ENCODE measurements at regions not wholly inside any gene's neighbourhood (a gene's known extent, or its start where the extent isn't known, plus 50 kb on each side); places are given as distances from the start of the nearest gene placed in this dataset.

DNA sequence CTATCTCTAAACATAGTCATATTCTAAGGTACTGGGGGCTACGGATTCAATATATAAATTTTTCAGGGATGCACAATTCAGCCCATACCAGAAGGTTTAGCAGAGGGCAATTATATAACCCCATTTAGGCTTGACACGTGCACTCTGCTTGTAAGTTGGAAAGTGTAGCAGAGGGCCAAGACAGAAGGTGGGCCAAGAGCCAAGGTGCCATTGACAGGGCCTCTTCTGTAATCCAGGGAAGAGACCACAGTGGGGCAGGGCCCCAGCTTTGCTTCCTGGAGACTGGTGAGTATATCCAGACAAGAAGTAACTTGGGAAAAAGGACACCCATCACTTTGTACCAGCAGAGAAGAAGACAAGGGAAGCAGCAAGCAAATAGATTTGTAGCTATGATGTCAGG is 672.4 kb upstream of the MARCKS start:
- no peak for TF ChIP-seq CTCF (IDR thresholded peaks at IDR 0.05; ENCODE audit: low read length)
- TF ChIP-seq EZH2 (IDR thresholded peaks at IDR 0.05; ENCODE audit: borderline replicate concordance, low read length) = no peak
- H3F3A ChIP-seq (ENCODE audit: insufficient read depth, low read length) = no peaks in the 10 kb centered on the region
- H2AFZ ChIP-seq (ENCODE audit: low read length) = no peak overlapping the region
- no peaks in the 10 kb centered on the region for H3K9me3 ChIP-seq (ENCODE audit: low read length)
- no peak overlapping the region for H3K27ac ChIP-seq (ENCODE audit: low read depth, low read length, poor library complexity, severe bottlenecking)
- H3K9me2 ChIP-seq (ENCODE audit: low read depth, low read length) = no peaks in the 10 kb centered on the region
- H4K20me1 ChIP-seq (ENCODE audit: insufficient read depth, low read length) = no peaks in the 10 kb centered on the region
- no peaks in the 10 kb centered on the region for H3K27me3 ChIP-seq (ENCODE audit: insufficient read depth, low read length)
- no peaks in the 10 kb centered on the region for H3K4me1 ChIP-seq (ENCODE audit: insufficient read depth, low read length, severe bottlenecking)
- no peak overlapping the region for H3K9ac ChIP-seq (ENCODE audit: low read length)
- no peak overlapping the region for H3K4me2 ChIP-seq (ENCODE audit: low read length)
- H3K79me2 ChIP-seq (ENCODE audit: insufficient read depth, low read length) = no peaks in the 10 kb centered on the region
- no peaks in the 10 kb centered on the region for H3K36me3 ChIP-seq (ENCODE audit: insufficient read depth, low read length)
- no peak overlapping the region for H3K4me3 ChIP-seq (ENCODE audit: low read depth, low read length, poor library complexity, severe bottlenecking)

DNA sequence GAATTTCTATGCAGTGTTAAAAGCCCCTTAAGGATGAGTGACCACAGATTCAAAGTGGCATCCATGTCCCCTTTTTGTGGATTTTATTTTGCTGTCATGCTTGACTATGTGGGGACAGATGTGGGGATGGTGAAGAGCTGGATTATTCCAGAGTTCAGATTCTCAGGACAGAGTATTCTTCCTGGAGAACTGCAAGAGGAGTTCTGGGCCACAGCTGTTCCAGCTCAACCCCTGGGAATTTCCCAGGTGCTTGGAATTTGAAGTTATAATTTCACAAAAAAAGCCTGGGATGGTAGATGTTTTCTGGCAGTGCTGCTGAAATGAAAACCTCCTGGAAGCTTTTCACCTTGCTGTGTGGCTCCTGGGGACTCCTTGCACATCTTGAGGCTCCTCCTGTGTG is 671.8 kb upstream of the MARCKS start:
- H2AFZ ChIP-seq (ENCODE audit: low read length) = no peak overlapping the region
- TF ChIP-seq CTCF (IDR thresholded peaks at IDR 0.05; ENCODE audit: low read length) (no peak), EZH2 (IDR thresholded peaks at IDR 0.05; ENCODE audit: borderline replicate concordance, low read length) (no peak)
- H3K27me3 ChIP-seq (ENCODE audit: insufficient read depth, low read length) = no peaks in the 10 kb centered on the region
- no peaks in the 10 kb centered on the region for H3K4me1 ChIP-seq (ENCODE audit: insufficient read depth, low read length, severe bottlenecking)
- no peak overlapping the region for H3K4me3 ChIP-seq (ENCODE audit: low read depth, low read length, poor library complexity, severe bottlenecking)
- H3F3A ChIP-seq (ENCODE audit: insufficient read depth, low read length) = no peaks in the 10 kb centered on the region
- no peak overlapping the region for H3K27ac ChIP-seq (ENCODE audit: low read depth, low read length, poor library complexity, severe bottlenecking)
- no peaks in the 10 kb centered on the region for H3K9me2 ChIP-seq (ENCODE audit: low read depth, low read length)
- no peaks in the 10 kb centered on the region for H3K9me3 ChIP-seq (ENCODE audit: low read length)
- H4K20me1 ChIP-seq (ENCODE audit: insufficient read depth, low read length) = no peaks in the 10 kb centered on the region
- no peaks in the 10 kb centered on the region for H3K79me2 ChIP-seq (ENCODE audit: insufficient read depth, low read length)
- no peak overlapping the region for H3K4me2 ChIP-seq (ENCODE audit: low read length)
- no peak overlapping the region for H3K9ac ChIP-seq (ENCODE audit: low read length)
- no peaks in the 10 kb centered on the region for H3K36me3 ChIP-seq (ENCODE audit: insufficient read depth, low read length)

DNA sequence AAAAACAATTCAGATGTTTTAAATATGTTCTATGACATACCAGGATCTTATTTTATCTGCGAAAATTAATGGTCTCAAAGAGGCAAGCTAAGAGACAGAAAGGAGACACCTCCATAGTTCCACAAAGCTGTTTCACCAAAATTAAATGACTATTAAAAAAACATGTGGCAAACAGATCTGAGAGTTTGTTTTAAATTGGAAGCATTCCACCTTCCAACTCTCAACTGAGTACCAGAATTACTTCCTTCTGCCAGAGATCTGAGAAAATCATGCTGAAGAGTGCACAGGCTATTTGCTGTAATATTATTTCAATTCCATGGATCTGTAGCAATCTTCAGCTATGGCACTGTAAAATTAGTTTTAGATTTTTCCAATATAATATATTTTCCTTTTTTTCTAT is 669.5 kb upstream of the MARCKS start:
- Histone ChIP-seq H2AFZ (ENCODE audit: low read length) (no peak overlapping the region), H3K4me1 (ENCODE audit: insufficient read depth, low read length, severe bottlenecking) (no peaks in the 10 kb centered on the region), H3K27me3 (ENCODE audit: insufficient read depth, low read length) (no peaks in the 10 kb centered on the region), H4K20me1 (ENCODE audit: insufficient read depth, low read length) (no peaks in the 10 kb centered on the region), H3K36me3 (ENCODE audit: insufficient read depth, low read length) (no peaks in the 10 kb centered on the region), H3K9me2 (ENCODE audit: low read depth, low read length) (no peaks in the 10 kb centered on the region), H3F3A (ENCODE audit: insufficient read depth, low read length) (no peaks in the 10 kb centered on the region), H3K4me2 (ENCODE audit: low read length) (no peak overlapping the region), H3K9me3 (ENCODE audit: low read length) (no peaks in the 10 kb centered on the region), H3K27ac (ENCODE audit: low read depth, low read length, poor library complexity, severe bottlenecking) (no peak overlapping the region), H3K79me2 (ENCODE audit: insufficient read depth, low read length) (no peaks in the 10 kb centered on the region), H3K9ac (ENCODE audit: low read length) (no peak overlapping the region), H3K4me3 (ENCODE audit: low read depth, low read length, poor library complexity, severe bottlenecking) (no peak overlapping the region)
- TF ChIP-seq EZH2 (IDR thresholded peaks at IDR 0.05; ENCODE audit: borderline replicate concordance, low read length) = no peak
- TF ChIP-seq CTCF (IDR thresholded peaks at IDR 0.05; ENCODE audit: low read length) = no peak
